ENCODE measurements at regions not wholly inside any gene's neighbourhood (a gene's known extent, or its start where the extent isn't known, plus 50 kb on each side); places are given as distances from the start of the nearest gene placed in this dataset.

- Mint-ChIP-seq H3K9me3 (peaks cover 6 to 15% (median 10%) of the 10 kb centered on the region in 7 donors), H3K36me3 (no peaks in the 10 kb centered on the region), H3K4me1 (no peaks in the 10 kb centered on the region), H3K27ac (no peak overlapping the region), H3K27me3 (ENCODE audit: low read depth in 3 of 3) (peaks cover 1 to 5% (median 1%) of the 10 kb centered on the region in 3 donors), H3K4me3 (no peak overlapping the region)
- Histone ChIP-seq H3K9me3 (replicated peaks in 1 of 2; ENCODE audit: control insufficient read depth in 1 of 2, insufficient read depth in 1 of 2, low read length in 2 of 2) (peaks cover 0 to 8% of the 10 kb centered on the region in 2 donors), H2AFZ (ENCODE audit: insufficient read depth, low read depth, low read length, poor library complexity, severe bottlenecking) (no peak overlapping the region), H3K4me2 (replicated peaks; ENCODE audit: extremely low read depth, low read length, poor library complexity, severe bottlenecking) (no peak overlapping the region), H3K79me2 (ENCODE audit: insufficient read depth, low read length) (no peaks in the 10 kb centered on the region), H3K4me1 (ENCODE audit: control insufficient read depth in 1 of 2, insufficient read depth in 2 of 2, low read length in 2 of 2) (no peaks in the 10 kb centered on the region), H4K20me1 (ENCODE audit: insufficient read depth, low read length) (no peaks in the 10 kb centered on the region), H3K36me3 (replicated peaks in 1 of 2; ENCODE audit: control insufficient read depth in 1 of 2, insufficient read depth in 2 of 2, low read length in 2 of 2) (no peaks in the 10 kb centered on the region), H3K4me3 (replicated peaks in 1 of 3; ENCODE audit: low read depth in 2 of 3, low read length in 3 of 3) (no peak overlapping the region), H3K27me3 (ENCODE audit: control insufficient read depth in 2 of 2, insufficient read depth in 2 of 2, low read length in 2 of 2) (peaks cover 0 to 2% of the 10 kb centered on the region in 2 donors), H3K27ac (ENCODE audit: low read depth in 1 of 2, low read length in 2 of 2) (no peak overlapping the region), H3K9ac (ENCODE audit: insufficient read depth, low read length, poor library complexity, severe bottlenecking) (no peak overlapping the region)
- intact Hi-C loops (cut with micrococcal nuclease): no loop called here
- no peak for TF ChIP-seq CTCF (IDR thresholded peaks at IDR 0.05)
- 33% methylated on average over 1 of the region's 2 CpGs for WGBS (ENCODE audit: insufficient coverage)
- no peak for DNase-seq
These were observed 132.7 kb upstream of the USP24 start for GRCh38 chr1:55347866-55348265.

GRCh38 chr1:55347041-55347440, 131.9 kb upstream of the USP24 start:
- no peak overlapping the region for H3K27ac ChIP-seq (ENCODE audit: low read depth in 1 of 2, low read length in 2 of 2)
- H3K4me3 Mint-ChIP-seq: no peak overlapping the region
- H3K79me2 ChIP-seq (ENCODE audit: insufficient read depth, low read length): no peaks in the 10 kb centered on the region
- peaks cover 1 to 5% (median 1%) of the 10 kb centered on the region in 3 donors for H3K27me3 Mint-ChIP-seq (ENCODE audit: low read depth in 3 of 3)
- no peaks in the 10 kb centered on the region for H3K36me3 ChIP-seq (replicated peaks in 1 of 2; ENCODE audit: control insufficient read depth in 1 of 2, insufficient read depth in 2 of 2, low read length in 2 of 2)
- H3K9ac ChIP-seq (ENCODE audit: insufficient read depth, low read length, poor library complexity, severe bottlenecking): no peak overlapping the region
- peaks cover 6 to 15% (median 10%) of the 10 kb centered on the region in 7 donors for H3K9me3 Mint-ChIP-seq
- H3K4me3 ChIP-seq (replicated peaks in 1 of 3; ENCODE audit: low read depth in 2 of 3, low read length in 3 of 3): no peak overlapping the region
- no peak overlapping the region for H2AFZ ChIP-seq (ENCODE audit: insufficient read depth, low read depth, low read length, poor library complexity, severe bottlenecking)
- H3K27ac Mint-ChIP-seq: no peak overlapping the region
- peaks cover 0 to 2% of the 10 kb centered on the region in 2 donors for H3K27me3 ChIP-seq (ENCODE audit: control insufficient read depth in 2 of 2, insufficient read depth in 2 of 2, low read length in 2 of 2)
- H3K36me3 Mint-ChIP-seq: no peaks in the 10 kb centered on the region
- H3K4me1 Mint-ChIP-seq: no peaks in the 10 kb centered on the region
- no peaks in the 10 kb centered on the region for H3K4me1 ChIP-seq (ENCODE audit: control insufficient read depth in 1 of 2, insufficient read depth in 2 of 2, low read length in 2 of 2)
- H4K20me1 ChIP-seq (ENCODE audit: insufficient read depth, low read length): no peaks in the 10 kb centered on the region
- no peak overlapping the region for H3K4me2 ChIP-seq (replicated peaks; ENCODE audit: extremely low read depth, low read length, poor library complexity, severe bottlenecking)
- peaks cover 0 to 8% of the 10 kb centered on the region in 2 donors for H3K9me3 ChIP-seq (replicated peaks in 1 of 2; ENCODE audit: control insufficient read depth in 1 of 2, insufficient read depth in 1 of 2, low read length in 2 of 2)
- no CpG with 5 or more reads among the region's 2 CpGs for WGBS (ENCODE audit: insufficient coverage)
- intact Hi-C loops (cut with micrococcal nuclease): no loop called here
- no peak for DNase-seq
- no peak for TF ChIP-seq CTCF (IDR thresholded peaks at IDR 0.05)

Measured in CD14-positive monocyte (primary cell).